WTC11 (cell line): ENCODE measurements at regions not wholly inside any gene's neighbourhood (a gene's known extent, or its start where the extent isn't known, plus 50 kb on each side); places are given as distances from the start of the nearest gene placed in this dataset.

Source experiments
- ATAC-seq: fragments of 200-7000 bp; cut with Tn5 transposase; 2 replicates; pipeline ENCODE4 v1.10.0; 2021; ENCODE audit warnings: mild to moderate bottlenecking, moderate library complexity
- CTCF ChIA-PET: fragments of 300-600 bp; sonication (Branson Sonifier 250); formaldehyde crosslinking; loops from one replicate; lab custom pipeline; 2021; ENCODE audit warnings: antibody characterized with exemption; lab: Charles Lee
- POLR2A ChIA-PET: fragments of 350-600 bp; sonication (Branson Sonifier 250); formaldehyde crosslinking; loops from one replicate; lab custom pipeline; 2021; ENCODE audit warnings: antibody characterized with exemption; lab: Charles Lee
- DNase-seq: peaks from one replicate; pipeline ENCODE4 v3.0.0; 2021; ENCODE audit warnings: low spot score
- H3K27ac Mint-ChIP-seq: 2 replicates; pipeline ENCODE4 v1.8.0; 2021; ENCODE audit warnings: mixed read lengths
- H3K27me3 Mint-ChIP-seq: 2 replicates; pipeline ENCODE4 v1.8.0; 2021; ENCODE audit warnings: low read depth, mild to moderate bottlenecking, moderate library complexity, mixed read lengths
- H3K36me3 Mint-ChIP-seq: 2 replicates; pipeline ENCODE4 v1.8.0; 2021; ENCODE audit warnings: mixed read lengths
- H3K4me1 Mint-ChIP-seq: 2 replicates; pipeline ENCODE4 v1.8.0; 2022; ENCODE audit warnings: mixed read lengths
- H3K4me3 Mint-ChIP-seq: 2 replicates; pipeline ENCODE4 v1.8.0; 2021; ENCODE audit warnings: mild to moderate bottlenecking, moderate library complexity, mixed read lengths
- H3K9me3 Mint-ChIP-seq: 2 replicates; pipeline ENCODE4 v1.8.0; 2021; ENCODE audit warnings: mixed read lengths
- ATF1 ChIP-seq: sonication (generic); formaldehyde crosslinking; IDR thresholded peaks from 2 replicates; pipeline ENCODE4 v1.8.1; 2023; ENCODE audit warnings: mild to moderate bottlenecking, moderate library complexity, missing genetic modification reagents
- CREB1 ChIP-seq: sonication (generic); formaldehyde crosslinking; IDR thresholded peaks from 2 replicates; pipeline ENCODE4 v1.8.0; 2023; ENCODE audit warnings: mild to moderate bottlenecking, missing genetic modification reagents
- CREM ChIP-seq: sonication (generic); formaldehyde crosslinking; IDR thresholded peaks from 2 replicates; pipeline ENCODE4 v1.8.1; 2022; ENCODE audit warnings: mild to moderate bottlenecking, missing genetic modification reagents, moderate library complexity
- GRHL2 ChIP-seq: fragments of 250-450 bp; sonication (Bioruptor Pico); IDR thresholded peaks from 2 replicates; pipeline ENCODE4 v1.8.0; 2022; ENCODE audit warnings: mild to moderate bottlenecking, moderate library complexity; ENCODE audit not compliant: insufficient replicate concordance, severe bottlenecking
- KAT7 ChIP-seq: sonication (generic); formaldehyde crosslinking; IDR thresholded peaks from 2 replicates; pipeline ENCODE4 v1.8.1; 2023; ENCODE audit warnings: missing genetic modification reagents, mild to moderate bottlenecking, borderline replicate concordance
- MXD4 ChIP-seq: fragments of 250-450 bp; sonication (Bioruptor Pico); IDR thresholded peaks from 2 replicates; pipeline ENCODE4 v1.8.0; 2021; ENCODE audit warnings: mild to moderate bottlenecking, moderate library complexity, borderline replicate concordance
- NR1H2 ChIP-seq: sonication (generic); formaldehyde crosslinking; IDR thresholded peaks from 2 replicates; pipeline ENCODE4 v1.9.0; 2021; ENCODE audit warnings: mild to moderate bottlenecking, moderate library complexity, missing genetic modification reagents
- NR3C1 ChIP-seq: sonication (generic); formaldehyde crosslinking; conservative IDR thresholded peaks from 2 replicates; pipeline ENCODE4 v1.8.1; 2023; ENCODE audit warnings: low read depth, mild to moderate bottlenecking, missing genetic modification reagents
- PRRX2 ChIP-seq: fragments of 250-450 bp; sonication (Bioruptor Pico); IDR thresholded peaks from 2 replicates; pipeline ENCODE4 v1.8.0; 2021; ENCODE audit warnings: mild to moderate bottlenecking
- RELA ChIP-seq: sonication (generic); formaldehyde crosslinking; IDR thresholded peaks from 2 replicates; pipeline ENCODE4 v1.8.1; 2022; ENCODE audit warnings: missing genetic modification reagents, mild to moderate bottlenecking, borderline replicate concordance
- RORB ChIP-seq: fragments of 250-450 bp; sonication (Bioruptor Pico); IDR thresholded peaks from 2 replicates; pipeline ENCODE4 v1.9.0; 2021; ENCODE audit warnings: mild to moderate bottlenecking
- SOX15 ChIP-seq: fragments of 250-450 bp; sonication (Bioruptor Pico); IDR thresholded peaks from 2 replicates; pipeline ENCODE4 v1.9.0; 2021; ENCODE audit warnings: mild to moderate bottlenecking
- SP1 ChIP-seq: sonication (generic); formaldehyde crosslinking; conservative IDR thresholded peaks from 2 replicates; pipeline ENCODE4 v1.8.1; 2022; ENCODE audit warnings: missing genetic modification reagents
- TEAD4 ChIP-seq: sonication (generic); formaldehyde crosslinking; IDR thresholded peaks from 2 replicates; pipeline ENCODE4 v1.8.0; 2022; ENCODE audit warnings: mild to moderate bottlenecking, missing genetic modification reagents
- ZBTB21 ChIP-seq: sonication (generic); formaldehyde crosslinking; IDR thresholded peaks from 2 replicates; pipeline ENCODE4 v1.8.1; 2023; ENCODE audit warnings: mild to moderate bottlenecking, missing genetic modification reagents, borderline replicate concordance
- ZNF138 ChIP-seq: sonication (generic); formaldehyde crosslinking; conservative IDR thresholded peaks from 2 replicates; pipeline ENCODE4 v1.8.1; 2022; ENCODE audit warnings: mild to moderate bottlenecking, moderate library complexity, missing genetic modification reagents
- ZNF219 ChIP-seq: sonication (generic); formaldehyde crosslinking; IDR thresholded peaks from 2 replicates; pipeline ENCODE4 v1.8.0; 2023; ENCODE audit warnings: missing genetic modification reagents, mild to moderate bottlenecking, borderline replicate concordance
- ZNF232 ChIP-seq: sonication (generic); formaldehyde crosslinking; IDR thresholded peaks from 2 replicates; pipeline ENCODE4 v1.8.0; 2022; ENCODE audit warnings: mild to moderate bottlenecking, missing genetic modification reagents
- ZNF423 ChIP-seq: fragments of 250-450 bp; sonication (Bioruptor Pico); IDR thresholded peaks from 2 replicates; pipeline ENCODE4 v2.1.2; 2022; ENCODE audit warnings: mild to moderate bottlenecking, moderate library complexity
- TF ChIP-seq, protein P1 (sequence below): sonication (generic); formaldehyde crosslinking; IDR thresholded peaks from 2 replicates; pipeline ENCODE4 v1.8.1; 2023; ENCODE audit warnings: mild to moderate bottlenecking, missing genetic modification reagents
- TF ChIP-seq, protein P2 (sequence below): fragments of 200-600 bp; IDR thresholded peaks from 2 replicates; pipeline ENCODE4 v1.8.0; 2022; ENCODE audit warnings: antibody characterized with exemption
- TF ChIP-seq, protein P3 (sequence below): sonication (generic); formaldehyde crosslinking; IDR thresholded peaks from 2 replicates; pipeline ENCODE4 v1.8.0; 2023; ENCODE audit warnings: missing genetic modification reagents
- TF ChIP-seq, protein P4 (sequence below): sonication (generic); formaldehyde crosslinking; IDR thresholded peaks from 2 replicates; pipeline ENCODE4 v1.8.0; 2023; ENCODE audit warnings: mild to moderate bottlenecking, missing genetic modification reagents
- TF ChIP-seq, protein P5 (sequence below): sonication (generic); formaldehyde crosslinking; IDR thresholded peaks from 2 replicates; pipeline ENCODE4 v1.8.0; 2022; ENCODE audit warnings: mild to moderate bottlenecking, missing genetic modification reagents
- TF ChIP-seq, protein P6 (sequence below): sonication (generic); formaldehyde crosslinking; IDR thresholded peaks from 2 replicates; pipeline ENCODE4 v1.8.0; 2022; ENCODE audit warnings: mild to moderate bottlenecking, missing genetic modification reagents

DNA sequence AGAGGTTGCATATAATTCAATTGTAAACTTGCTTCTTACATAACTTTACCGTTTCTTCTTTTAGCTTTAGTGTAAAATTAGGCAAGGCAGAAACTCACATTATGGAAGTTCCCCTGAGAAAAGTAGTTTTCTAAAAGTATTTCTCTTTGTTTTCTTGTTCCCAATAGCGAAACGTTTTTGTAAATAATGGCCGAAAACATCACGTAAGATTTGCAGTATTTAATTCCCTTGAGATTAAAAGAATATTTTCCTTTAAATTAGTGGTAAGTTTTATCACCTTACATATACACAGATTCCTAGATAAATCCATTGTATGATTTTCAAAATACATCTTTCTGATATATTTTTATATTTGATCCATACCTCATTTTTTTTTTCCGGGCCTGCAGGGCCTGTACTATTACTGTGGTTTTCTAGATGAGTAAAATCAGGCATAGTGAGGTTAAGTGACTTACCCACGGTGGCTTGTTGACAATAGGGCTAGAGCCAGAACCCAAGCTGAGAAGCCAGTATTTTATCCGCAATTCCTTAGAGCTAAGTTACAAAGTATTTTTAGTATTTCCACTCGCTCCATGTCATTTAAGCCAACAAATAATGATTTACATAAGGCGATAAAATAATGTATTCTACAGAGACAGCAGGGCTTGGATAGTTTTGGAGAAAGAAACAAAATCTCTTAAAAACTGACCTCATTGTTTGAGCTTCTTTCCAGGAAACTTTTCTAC lies 82.2 kb upstream of the VEGFC start:
- Mint-ChIP-seq H3K9me3 (peaks cover 26% of the 10 kb centered on the region), H3K27ac (no peak overlapping the region), H3K4me1 (peaks cover 4% of the 10 kb centered on the region; the same call in 1 of the 2 replicates), H3K4me3 (no peak overlapping the region), H3K27me3 (no peaks in the 10 kb centered on the region), H3K36me3 (no peaks in the 10 kb centered on the region)
- ATAC-seq = no peak
- TF ChIP-seq, protein P1, sequence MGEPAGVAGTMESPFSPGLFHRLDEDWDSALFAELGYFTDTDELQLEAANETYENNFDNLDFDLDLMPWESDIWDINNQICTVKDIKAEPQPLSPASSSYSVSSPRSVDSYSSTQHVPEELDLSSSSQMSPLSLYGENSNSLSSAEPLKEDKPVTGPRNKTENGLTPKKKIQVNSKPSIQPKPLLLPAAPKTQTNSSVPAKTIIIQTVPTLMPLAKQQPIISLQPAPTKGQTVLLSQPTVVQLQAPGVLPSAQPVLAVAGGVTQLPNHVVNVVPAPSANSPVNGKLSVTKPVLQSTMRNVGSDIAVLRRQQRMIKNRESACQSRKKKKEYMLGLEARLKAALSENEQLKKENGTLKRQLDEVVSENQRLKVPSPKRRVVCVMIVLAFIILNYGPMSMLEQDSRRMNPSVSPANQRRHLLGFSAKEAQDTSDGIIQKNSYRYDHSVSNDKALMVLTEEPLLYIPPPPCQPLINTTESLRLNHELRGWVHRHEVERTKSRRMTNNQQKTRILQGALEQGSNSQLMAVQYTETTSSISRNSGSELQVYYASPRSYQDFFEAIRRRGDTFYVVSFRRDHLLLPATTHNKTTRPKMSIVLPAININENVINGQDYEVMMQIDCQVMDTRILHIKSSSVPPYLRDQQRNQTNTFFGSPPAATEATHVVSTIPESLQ (CRISPR knock-in tag) = no peak
- TF ChIP-seq ZNF232 = no peak
- TF ChIP-seq SP1 (CRISPR knock-in tag) = no peak
- TF ChIP-seq ATF1 (CRISPR knock-in tag) = no peak
- TF ChIP-seq, protein P2, sequence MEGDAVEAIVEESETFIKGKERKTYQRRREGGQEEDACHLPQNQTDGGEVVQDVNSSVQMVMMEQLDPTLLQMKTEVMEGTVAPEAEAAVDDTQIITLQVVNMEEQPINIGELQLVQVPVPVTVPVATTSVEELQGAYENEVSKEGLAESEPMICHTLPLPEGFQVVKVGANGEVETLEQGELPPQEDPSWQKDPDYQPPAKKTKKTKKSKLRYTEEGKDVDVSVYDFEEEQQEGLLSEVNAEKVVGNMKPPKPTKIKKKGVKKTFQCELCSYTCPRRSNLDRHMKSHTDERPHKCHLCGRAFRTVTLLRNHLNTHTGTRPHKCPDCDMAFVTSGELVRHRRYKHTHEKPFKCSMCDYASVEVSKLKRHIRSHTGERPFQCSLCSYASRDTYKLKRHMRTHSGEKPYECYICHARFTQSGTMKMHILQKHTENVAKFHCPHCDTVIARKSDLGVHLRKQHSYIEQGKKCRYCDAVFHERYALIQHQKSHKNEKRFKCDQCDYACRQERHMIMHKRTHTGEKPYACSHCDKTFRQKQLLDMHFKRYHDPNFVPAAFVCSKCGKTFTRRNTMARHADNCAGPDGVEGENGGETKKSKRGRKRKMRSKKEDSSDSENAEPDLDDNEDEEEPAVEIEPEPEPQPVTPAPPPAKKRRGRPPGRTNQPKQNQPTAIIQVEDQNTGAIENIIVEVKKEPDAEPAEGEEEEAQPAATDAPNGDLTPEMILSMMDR = no peak
- TF ChIP-seq RORB (CRISPR knock-in tag) = no peak
- TF ChIP-seq, protein P3, sequence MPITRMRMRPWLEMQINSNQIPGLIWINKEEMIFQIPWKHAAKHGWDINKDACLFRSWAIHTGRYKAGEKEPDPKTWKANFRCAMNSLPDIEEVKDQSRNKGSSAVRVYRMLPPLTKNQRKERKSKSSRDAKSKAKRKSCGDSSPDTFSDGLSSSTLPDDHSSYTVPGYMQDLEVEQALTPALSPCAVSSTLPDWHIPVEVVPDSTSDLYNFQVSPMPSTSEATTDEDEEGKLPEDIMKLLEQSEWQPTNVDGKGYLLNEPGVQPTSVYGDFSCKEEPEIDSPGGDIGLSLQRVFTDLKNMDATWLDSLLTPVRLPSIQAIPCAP (CRISPR knock-in tag) = no peak
- TF ChIP-seq ZBTB21 = no peak
- DNase-seq = no peak
- ChIA-PET CTCF (no interaction called here), POLR2A (no interaction called here)

DNA sequence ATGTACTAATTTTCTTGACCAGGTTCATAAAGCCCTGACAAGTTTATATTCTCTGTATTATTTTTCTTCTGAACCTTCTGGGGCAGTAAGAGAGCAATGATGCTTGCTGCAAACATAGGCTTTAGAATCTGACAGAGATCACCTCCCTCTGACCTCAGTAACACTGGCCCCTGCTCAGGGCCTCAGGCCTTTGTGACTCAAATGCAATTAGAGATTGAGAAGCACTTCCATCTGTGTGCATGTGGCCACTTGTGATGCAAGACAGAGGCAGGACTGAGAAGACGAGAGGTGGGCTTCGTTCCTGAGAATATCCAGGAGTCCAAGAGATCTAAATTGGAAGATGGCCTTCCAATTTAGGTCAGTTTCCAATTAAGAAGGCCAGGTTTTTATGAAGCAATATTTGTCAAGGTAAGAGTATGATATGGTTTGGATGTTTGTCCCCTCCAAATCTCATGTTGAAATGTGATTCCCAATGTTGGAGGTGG lies 82.8 kb upstream of the VEGFC start:
- Mint-ChIP-seq H3K27ac (no peak overlapping the region), H3K9me3 (peaks cover 19% of the 10 kb centered on the region), H3K36me3 (no peaks in the 10 kb centered on the region), H3K27me3 (no peaks in the 10 kb centered on the region), H3K4me1 (peaks cover 9% of the 10 kb centered on the region)
- ATAC-seq (no peak), DNase-seq (no peak)
- CTCF ChIA-PET = no interaction called here
- TF ChIP-seq, protein P4, sequence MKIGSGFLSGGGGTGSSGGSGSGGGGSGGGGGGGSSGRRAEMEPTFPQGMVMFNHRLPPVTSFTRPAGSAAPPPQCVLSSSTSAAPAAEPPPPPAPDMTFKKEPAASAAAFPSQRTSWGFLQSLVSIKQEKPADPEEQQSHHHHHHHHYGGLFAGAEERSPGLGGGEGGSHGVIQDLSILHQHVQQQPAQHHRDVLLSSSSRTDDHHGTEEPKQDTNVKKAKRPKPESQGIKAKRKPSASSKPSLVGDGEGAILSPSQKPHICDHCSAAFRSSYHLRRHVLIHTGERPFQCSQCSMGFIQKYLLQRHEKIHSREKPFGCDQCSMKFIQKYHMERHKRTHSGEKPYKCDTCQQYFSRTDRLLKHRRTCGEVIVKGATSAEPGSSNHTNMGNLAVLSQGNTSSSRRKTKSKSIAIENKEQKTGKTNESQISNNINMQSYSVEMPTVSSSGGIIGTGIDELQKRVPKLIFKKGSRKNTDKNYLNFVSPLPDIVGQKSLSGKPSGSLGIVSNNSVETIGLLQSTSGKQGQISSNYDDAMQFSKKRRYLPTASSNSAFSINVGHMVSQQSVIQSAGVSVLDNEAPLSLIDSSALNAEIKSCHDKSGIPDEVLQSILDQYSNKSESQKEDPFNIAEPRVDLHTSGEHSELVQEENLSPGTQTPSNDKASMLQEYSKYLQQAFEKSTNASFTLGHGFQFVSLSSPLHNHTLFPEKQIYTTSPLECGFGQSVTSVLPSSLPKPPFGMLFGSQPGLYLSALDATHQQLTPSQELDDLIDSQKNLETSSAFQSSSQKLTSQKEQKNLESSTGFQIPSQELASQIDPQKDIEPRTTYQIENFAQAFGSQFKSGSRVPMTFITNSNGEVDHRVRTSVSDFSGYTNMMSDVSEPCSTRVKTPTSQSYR = no peak
- TF ChIP-seq, protein P5, sequence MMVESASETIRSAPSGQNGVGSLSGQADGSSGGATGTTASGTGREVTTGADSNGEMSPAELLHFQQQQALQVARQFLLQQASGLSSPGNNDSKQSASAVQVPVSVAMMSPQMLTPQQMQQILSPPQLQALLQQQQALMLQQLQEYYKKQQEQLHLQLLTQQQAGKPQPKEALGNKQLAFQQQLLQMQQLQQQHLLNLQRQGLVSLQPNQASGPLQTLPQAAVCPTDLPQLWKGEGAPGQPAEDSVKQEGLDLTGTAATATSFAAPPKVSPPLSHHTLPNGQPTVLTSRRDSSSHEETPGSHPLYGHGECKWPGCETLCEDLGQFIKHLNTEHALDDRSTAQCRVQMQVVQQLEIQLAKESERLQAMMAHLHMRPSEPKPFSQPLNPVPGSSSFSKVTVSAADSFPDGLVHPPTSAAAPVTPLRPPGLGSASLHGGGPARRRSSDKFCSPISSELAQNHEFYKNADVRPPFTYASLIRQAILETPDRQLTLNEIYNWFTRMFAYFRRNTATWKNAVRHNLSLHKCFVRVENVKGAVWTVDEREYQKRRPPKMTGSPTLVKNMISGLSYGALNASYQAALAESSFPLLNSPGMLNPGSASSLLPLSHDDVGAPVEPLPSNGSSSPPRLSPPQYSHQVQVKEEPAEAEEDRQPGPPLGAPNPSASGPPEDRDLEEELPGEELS (CRISPR knock-in tag) = no peak
- TF ChIP-seq ZNF219 (CRISPR knock-in tag) (no peak), ATF1 (CRISPR knock-in tag) (no peak), TEAD4 (CRISPR knock-in tag) (no peak), SP1 (CRISPR knock-in tag) (no peak), ZNF138 (no peak), RELA (CRISPR knock-in tag) (no peak), PRRX2 (CRISPR knock-in tag) (no peak), MXD4 (no peak), CREM (CRISPR knock-in tag) (no peak), GRHL2 (CRISPR knock-in tag) (no peak), ZBTB21 (no peak), CREB1 (CRISPR knock-in tag) (no peak), SOX15 (CRISPR knock-in tag) (no peak), NR3C1 (no peak), KAT7 (no peak), NR1H2 (CRISPR knock-in tag) (no peak), ZNF423 (CRISPR knock-in tag) (no peak)
- TF ChIP-seq, protein P6, sequence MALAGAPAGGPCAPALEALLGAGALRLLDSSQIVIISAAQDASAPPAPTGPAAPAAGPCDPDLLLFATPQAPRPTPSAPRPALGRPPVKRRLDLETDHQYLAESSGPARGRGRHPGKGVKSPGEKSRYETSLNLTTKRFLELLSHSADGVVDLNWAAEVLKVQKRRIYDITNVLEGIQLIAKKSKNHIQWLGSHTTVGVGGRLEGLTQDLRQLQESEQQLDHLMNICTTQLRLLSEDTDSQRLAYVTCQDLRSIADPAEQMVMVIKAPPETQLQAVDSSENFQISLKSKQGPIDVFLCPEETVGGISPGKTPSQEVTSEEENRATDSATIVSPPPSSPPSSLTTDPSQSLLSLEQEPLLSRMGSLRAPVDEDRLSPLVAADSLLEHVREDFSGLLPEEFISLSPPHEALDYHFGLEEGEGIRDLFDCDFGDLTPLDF = no peak
- TF ChIP-seq, all 79 proteins: peak for 0
- H3K4me3 Mint-ChIP-seq = no peak overlapping the region
- POLR2A ChIA-PET = no interaction called here
